SIG-M5 treated with dmso at 0.1 percent for 504 hours (cell line): ENCODE measurements at regions not wholly inside any gene's neighbourhood (a gene's known extent, or its start where the extent isn't known, plus 50 kb on each side); places are given as distances from the start of the nearest gene placed in this dataset.
A peak's percentile ranks its signal among the peaks of the same experiment; 100 is the strongest.

Source experiments
- DNase-seq: peaks from one replicate; lab custom pipeline; 2025; ENCODE audit not compliant: unreplicated experiment; lab: John Stamatoyannopoulos, UW

DNA sequence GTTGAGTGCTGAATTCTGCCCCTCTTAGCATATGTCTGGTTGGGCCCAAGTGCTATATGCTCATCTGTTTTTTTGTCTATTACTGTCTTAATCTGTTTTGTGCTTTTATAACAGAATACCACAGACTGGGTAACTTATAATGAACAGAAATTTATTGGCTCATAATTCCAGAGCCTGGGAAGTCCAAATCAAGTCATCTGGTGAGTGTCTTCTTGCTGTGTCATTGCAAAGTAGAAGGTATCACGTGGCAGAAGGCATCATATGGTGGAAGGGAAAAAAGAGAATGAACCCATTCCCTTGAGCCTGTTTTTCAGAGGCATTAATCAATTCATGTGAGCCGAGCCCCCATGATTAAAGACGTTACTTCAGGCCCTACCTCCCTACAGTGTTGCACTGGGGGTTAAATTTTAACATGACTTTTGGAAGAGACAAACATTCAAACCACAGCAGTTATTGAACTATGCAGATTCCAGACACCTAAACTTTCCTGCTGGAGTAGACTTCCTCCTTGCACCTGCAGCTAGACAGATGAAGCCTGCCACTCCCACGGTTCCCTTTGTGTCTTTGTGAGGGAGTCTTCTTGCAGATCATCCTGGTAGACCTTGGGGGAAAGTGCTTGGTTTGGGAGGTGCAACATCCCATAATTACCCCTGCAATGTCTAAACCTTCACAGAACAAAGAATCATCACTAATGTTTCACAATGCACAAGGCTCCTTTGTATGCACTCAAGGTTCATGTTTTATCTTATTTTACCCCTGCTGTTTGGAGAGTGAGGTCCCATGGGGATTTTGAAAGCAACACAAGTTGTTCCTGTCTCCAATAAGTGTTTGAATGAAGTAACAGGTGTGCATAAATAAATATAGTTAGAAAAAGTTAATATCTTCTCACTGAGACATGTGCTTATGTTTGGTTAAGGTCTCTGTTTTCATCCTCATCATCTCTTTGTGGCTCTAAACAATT lies 64.7 kb upstream of the XCR1 start:
- no peak for DNase-seq

DNA sequence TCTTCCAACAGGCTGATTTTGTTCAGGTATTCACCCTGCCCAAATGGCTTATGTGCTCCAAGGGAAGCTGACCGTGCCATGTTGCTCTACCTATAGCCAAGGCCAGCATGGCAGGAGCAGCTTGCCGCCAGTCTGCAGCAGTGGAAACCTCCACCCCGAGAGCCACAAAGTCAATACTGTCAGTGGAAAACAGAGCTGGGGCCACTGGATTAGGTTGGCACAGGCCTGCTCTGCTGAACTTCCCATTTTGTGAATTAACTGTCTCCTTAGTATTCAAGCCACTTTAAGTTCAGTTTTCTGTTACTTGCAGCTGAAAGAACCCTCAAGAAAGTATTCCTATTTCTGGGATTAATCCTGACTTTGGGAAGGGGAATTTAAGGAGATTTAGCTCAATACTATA lies 63.8 kb upstream of the XCR1 start:
- peak; percentile 69 for DNase-seq

DNA sequence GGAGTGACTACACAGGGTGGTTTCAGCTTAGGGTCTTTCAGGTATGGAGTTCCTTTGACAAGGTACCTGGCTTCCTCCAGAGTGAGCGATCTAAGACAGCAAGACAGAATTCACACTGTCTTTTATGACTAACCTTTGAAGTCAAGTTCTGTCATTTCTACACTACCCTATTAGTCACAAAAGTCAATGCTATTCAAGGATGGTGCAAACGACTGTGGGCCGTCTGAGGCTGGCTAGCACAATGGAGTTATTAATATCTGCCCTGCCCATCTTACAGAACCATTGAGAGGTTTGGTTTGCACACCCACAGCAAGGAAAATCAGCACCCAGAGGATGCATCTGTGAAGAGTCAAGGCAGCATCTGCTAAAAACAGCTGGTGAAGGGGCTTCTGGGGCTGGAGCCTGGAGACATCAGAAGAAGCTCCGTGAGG lies 62.9 kb upstream of the XCR1 start:
- peak; percentile 67 for DNase-seq

DNA sequence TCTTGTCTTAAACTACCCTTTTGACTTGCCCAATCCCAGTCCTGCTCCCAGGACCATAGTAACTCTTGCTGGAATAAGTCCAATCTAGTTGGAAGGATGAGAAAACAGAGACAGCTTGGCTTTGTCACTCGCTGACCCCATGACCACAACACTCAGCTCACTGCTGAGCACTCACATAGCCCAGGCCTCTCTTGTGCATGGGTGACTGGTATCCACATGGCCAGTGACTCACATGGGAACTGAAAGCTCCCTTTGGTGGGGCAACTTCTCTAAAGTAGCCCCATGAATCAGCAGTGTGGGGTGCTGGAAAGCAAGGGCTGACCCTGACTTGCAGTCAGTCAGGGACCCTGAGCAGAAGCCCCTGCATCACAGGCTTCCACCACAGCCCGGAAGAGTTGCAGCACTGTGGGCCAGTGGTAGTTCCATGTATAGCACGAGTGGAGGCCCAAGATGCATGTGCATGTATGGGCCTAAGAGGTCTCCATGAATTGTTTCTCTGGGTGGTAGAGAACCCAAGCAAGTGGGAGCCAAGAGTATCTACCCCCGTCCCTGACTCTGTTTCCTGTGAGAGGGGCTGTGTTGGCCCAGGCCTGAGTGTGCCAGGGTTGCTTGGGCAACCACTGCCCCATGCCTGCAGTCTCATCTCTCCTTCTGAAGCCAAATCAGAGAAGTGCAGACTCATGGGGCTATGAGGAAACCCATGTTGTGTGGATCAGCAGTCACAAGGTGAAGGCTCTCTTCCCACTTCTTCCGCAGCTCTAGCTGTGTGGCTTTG lies 62.1 kb upstream of the XCR1 start:
- DNase-seq = peak; percentile 95

DNA sequence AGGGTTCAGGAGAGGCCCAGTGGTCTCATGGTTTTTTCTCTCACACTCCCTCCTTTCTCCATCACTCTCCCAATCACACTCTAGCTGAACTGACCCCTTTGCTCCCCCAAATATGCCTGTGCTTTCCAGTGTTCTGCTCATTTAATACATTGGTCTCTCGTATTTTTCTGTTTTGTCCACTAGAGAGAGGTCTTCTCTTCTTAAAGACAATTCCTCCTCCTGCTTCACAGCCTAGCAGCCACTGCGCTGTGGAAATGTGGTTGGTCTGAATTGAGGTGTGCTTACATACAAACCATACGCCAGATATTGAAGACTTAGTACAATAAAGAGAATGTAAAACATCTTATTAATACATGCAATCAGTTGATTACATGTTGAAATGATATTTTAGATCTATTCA lies 60.6 kb upstream of the XCR1 start:
- DNase-seq = peak; percentile 64

DNA sequence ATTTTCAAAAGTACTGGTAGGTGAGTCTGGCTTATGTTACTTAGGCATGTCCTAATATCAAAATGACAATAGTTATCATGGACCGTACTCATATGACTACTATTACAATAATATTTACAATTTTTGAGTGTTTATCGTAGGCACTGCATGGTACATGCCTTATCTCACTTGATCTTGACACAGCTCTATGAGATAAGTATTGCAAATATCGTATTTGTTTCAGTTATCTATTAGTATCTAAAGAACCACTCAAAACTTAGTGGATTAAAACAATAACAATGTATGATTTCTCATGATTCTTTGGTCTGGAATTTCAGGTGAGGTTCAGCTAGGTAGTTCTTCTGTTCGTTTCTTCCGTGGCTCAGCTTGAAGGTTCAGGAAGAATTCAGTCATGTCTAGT lies 59.7 kb upstream of the XCR1 start:
- no peak for DNase-seq

DNA sequence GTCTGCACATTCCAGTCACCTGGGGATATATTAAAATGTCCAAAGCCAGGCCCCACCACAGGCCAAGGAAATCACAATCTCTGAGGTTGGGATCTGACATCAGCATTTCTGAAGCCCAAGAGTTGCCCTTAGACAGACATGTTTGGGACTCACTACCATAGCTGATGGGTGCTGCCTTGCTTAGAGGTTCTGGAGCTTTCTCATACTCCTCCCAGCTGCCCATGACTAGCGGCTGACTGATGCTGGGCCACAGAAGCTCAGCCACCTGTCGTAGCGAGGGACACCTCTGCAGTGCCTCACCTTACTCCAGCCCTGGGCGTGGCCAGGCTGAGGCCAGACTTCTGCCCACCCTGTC lies 58.8 kb upstream of the XCR1 start:
- no peak for DNase-seq

DNA sequence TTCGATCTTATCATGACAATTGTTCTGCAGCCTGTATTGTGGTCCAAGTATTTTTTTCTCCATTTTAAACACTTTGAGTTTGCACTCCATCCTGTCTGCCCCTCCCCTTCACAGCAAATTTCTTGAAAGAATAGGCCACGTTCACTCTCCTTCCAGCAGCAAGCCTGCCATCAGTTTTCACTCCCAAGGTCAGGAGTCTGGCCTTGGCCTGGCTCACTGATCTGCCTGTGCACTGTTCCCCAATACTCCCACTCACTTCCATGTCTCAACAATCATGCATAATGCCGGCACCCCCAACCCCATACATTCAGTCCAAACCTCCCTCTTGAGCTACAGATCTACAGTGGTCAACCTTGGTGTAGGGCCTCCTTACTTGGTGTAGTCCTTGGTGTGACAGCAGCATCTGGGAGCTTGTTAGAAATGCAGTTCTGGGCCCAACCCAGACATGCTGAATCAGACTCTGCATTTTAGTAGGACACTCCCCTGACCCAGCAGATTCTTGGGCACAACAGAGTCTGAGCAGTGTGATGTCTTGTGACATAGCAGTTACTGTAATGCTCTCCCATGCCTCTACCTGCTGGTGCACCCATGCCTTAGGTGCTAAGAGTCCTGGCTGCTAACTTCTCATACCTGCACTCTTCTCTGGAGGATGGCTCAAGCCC lies 58.3 kb upstream of the XCR1 start:
- DNase-seq = no peak

DNA sequence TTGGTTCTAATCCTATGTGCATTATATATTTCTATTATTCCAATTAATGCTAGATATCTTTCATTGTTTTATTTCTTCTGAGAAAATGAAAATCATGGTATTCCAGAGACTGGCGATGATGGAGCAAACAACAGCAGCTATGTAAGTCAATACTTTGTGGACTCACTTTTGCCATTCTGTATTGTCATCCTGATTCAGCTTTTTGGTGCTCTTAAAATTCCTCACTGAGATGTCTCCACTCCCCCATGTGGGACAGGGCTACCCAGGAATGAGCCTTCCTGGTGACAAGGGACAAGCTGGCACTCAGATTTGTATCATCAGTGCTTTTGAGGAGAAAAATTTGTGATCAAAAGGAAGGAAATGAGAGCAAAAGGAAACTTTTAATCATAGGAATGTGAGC lies 56.7 kb upstream of the XCR1 start:
- DNase-seq = no peak

DNA sequence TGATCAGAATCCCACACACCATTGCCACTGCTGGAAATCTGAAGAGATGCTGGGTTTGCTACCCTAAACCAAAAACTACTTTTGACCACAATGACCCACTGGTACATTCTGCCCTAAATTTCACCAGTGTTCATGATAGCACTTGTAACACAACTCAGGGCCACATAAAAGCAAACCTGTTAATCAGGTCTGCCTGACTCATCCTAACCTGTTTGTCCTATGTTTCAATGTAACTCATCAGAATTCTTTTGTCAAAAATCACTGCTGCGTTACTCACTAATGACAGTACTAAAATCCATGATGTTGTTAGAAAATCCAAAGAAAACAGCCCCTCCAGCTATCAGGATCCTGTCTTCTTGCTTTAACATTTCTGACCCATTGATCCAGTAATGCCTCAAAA lies 55.6 kb upstream of the XCR1 start:
- no peak for DNase-seq

DNA sequence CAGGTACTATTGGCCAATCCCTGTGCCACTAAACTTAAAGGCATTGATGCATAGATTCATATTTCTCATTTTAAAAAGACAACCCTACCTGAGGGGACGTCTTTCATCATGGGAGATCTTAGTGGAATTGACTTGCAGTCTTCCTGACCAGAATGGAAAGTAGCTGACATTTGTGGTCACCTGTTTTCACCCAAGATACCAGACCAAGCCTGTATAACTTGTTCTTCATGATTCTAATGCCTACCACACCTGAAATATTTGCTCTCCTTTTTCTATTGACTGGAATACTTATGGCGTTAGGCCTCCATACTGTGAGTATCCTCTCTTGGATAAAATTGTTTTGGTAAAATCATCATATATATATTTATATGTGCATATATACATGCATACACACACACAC lies 54.7 kb upstream of the XCR1 start:
- no peak for DNase-seq

DNA sequence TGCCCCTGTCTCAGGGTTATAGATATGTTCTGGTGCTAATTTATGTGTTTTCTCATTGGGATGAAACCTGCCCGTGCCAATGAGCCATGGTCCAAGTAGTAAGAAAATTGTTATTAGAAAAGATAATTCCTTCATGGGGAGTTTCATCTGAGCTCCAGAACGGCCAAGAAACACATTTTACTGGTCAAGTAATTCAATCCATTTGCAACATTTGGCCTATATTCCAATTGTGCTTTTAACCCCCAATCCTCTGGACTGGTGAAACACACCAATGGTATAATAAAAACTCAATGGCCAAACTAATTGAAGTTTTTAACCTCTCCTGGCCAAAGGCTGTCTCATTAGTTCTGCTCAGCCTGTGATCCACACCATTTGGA lies 53.7 kb upstream of the XCR1 start:
- no peak for DNase-seq

DNA sequence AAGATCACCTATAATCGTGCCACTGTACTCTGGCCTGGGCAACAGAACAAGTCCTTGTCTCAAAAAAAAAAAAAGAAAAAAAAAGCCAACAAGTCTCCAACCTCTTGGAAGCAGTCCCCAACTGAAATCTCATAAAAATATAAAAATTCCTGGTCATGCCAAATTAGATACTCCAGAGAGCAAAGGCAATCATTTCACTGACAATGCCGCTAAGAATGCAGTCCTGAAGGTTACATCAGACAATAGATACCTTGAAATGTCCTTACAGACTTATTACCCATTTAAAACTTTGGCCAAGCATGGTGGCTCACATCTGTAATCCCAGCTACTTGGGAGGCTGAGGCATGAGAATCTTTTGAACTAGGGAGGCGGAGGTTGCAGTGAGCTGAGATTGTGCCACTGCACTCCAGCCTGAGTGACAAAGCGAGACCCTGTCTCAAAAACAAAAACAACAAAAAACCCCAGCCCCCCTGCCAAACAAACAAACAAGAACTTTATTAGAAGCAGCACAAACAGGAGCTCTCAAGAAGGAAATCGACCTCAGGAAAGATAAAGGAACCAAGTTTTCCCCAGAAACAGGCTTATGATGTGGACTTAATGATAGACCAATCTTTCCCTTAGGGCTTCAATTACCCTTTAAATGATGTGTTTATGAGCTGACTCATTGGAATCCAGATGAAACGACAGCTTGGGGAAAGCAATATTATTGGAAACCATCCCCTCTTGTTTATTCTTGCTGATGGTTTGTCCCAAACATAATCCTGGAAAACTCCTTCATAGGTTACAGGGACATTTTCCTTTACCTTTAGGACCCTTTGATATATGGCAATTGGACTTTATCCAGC lies 53.1 kb upstream of the XCR1 start:
- no peak for DNase-seq

DNA sequence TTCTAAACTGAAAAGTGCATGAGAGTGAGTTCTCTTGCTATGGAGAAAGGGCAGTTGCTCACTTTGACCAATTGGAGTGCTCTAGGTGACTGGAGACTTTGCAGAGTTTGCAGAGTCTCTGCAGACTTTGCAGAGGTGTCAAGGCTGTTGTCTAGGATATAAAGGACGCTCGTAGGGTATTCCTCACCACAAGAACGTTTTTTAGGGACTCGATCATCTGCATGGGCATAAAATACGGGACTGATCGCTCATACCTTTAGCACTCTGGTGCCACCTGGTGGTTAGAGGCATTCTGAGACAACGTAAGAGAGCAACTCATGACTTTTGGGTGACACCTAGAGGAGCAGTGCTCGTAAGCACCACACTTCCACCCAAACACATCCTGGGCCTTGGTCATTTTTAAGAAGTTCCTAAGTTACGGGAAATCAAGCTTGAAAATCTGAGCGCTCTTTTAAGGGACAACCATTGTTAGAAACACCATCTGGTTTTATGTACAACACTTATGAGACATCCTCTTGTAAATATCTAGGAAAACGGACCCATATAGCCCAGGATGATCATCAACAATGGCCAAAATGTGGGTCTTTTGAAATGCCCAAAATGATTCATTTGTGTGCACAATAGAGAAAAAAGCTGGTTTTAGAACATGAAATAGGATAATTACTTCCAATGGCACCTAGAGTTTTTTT lies 51.6 kb upstream of the XCR1 start:
- peak; percentile 96 for DNase-seq
